GM12864 (cell line): ENCODE measurements at regions not wholly inside any gene's neighbourhood (a gene's known extent, or its start where the extent isn't known, plus 50 kb on each side); places are given as distances from the start of the nearest gene placed in this dataset.

Experiments used
- DNase-seq: peaks from one replicate; pipeline ENCODE4 v3.0.0-alpha.2; 2011; ENCODE audit warnings: low read depth
- H3K4me3 ChIP-seq: 2 replicates; pipeline ENCODE4 v1.5.1; 2011; ENCODE audit warnings: mild to moderate bottlenecking, low read depth, low read length, control low read depth
- TF ChIP-seq, protein P1 (sequence below): IDR thresholded peaks from 2 replicates; pipeline ENCODE4 v1.5.1; 2011; ENCODE audit warnings: low read depth, mild to moderate bottlenecking, moderate library complexity, low read length, control low read depth, inconsistent platforms; ENCODE audit errors: missing control alignments

DNA sequence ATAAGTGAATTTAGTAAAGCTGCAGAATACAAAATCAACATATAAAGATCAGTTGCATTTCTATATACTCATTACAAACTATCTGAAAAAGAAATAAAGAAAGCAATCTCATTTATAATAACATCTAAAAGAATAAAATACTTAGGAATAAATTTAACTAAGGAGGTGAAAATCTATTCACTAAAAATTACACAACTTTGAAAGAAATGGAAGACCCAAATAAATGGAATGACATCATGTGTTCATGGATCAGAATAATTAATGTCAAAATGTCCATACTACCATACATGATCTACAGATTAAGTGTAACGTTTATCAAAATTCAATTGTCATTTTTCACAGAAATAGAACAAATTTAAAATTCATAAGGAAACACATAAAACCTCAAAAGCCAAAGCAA lies 194.9 kb downstream of the TINAG start:
- TF ChIP-seq, protein P1, sequence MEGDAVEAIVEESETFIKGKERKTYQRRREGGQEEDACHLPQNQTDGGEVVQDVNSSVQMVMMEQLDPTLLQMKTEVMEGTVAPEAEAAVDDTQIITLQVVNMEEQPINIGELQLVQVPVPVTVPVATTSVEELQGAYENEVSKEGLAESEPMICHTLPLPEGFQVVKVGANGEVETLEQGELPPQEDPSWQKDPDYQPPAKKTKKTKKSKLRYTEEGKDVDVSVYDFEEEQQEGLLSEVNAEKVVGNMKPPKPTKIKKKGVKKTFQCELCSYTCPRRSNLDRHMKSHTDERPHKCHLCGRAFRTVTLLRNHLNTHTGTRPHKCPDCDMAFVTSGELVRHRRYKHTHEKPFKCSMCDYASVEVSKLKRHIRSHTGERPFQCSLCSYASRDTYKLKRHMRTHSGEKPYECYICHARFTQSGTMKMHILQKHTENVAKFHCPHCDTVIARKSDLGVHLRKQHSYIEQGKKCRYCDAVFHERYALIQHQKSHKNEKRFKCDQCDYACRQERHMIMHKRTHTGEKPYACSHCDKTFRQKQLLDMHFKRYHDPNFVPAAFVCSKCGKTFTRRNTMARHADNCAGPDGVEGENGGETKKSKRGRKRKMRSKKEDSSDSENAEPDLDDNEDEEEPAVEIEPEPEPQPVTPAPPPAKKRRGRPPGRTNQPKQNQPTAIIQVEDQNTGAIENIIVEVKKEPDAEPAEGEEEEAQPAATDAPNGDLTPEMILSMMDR, result no peak
- H3K4me3 ChIP-seq, result no peak overlapping the region
- DNase-seq, result no peak

DNA sequence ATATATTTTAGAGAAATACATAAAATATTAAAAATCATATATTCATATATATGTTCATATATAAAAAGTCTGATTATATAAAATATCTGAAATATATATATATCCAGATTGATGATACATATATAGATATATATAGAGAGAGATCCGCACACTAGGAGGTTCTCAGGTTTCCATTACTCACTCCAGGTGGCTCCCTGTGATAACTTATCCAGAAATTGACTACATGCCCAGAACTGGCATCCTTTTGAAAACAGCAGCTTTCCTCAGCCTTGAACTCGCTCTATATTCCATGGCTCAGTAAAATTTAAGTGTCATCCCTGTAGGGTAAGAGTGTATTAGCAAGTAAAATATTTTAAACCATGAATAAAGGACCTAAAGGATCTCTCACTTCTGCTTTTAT lies 206.8 kb downstream of the TINAG start:
- no peak for DNase-seq
- TF ChIP-seq, protein P1, result no peak
- H3K4me3 ChIP-seq, result no peak overlapping the region

DNA sequence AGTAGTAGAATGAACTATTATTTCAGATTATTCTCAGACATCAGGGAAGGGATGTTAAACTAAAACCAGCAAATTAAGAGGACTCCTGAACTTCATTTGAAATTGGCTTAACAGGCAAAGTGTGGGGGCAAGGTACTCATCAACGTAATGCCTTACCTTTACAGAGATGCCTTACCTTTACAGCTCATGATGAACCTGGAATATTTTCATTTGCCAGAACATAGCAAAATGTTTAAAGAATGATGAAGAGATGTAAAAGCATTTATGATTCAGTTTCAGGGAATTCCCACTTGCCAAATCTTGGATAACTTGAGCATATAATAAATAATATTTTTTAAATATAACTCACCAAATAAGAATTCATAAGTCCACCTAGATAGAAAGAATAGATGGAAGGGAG lies 207.5 kb downstream of the TINAG start:
- TF ChIP-seq, protein P1, result no peak
- no peak overlapping the region for H3K4me3 ChIP-seq
- DNase-seq, result no peak

DNA sequence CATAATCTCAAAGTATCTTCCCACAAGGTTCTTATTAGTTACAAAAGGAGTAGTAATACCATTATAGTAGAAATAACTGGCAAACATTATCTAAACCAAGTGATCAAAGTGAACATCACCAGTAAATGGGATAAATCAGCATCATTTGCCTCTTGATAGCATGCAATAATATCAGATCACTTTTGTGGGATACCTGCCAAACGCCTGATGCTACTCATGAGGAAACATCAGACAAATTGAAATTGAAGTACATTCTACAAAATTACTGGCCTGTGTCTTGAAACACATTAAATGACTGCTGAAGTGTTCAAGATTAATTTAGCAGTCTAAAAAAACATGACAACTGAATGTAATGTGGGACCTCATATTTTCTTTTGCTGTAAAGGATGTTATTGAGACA lies 208.1 kb downstream of the TINAG start:
- no peak for DNase-seq
- TF ChIP-seq, protein P1, result no peak

DNA sequence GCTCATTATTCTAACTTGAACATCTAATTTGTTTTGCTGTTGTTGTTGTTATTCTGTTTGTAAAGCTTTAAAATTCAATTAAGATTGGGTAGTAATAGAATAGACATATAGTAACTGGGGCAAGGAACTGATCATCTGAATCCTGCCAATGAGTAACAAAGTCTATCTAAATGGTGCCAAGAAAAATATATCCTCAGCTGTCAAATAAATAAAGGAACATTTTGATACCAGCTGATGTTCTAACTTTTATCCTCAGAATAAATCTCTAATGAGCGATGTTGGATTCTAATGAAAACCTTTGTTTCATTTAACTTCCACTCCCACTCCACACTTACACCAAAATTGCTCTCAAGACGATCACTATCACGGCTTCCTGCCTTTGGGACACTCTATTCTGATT lies 210.9 kb downstream of the TINAG start:
- TF ChIP-seq, protein P1, result no peak
- H3K4me3 ChIP-seq, result no peak overlapping the region
- DNase-seq, result no peak

More for the DNA sequence above, 208.1 kb downstream of the TINAG start:
- no peak overlapping the region for H3K4me3 ChIP-seq

DNA sequence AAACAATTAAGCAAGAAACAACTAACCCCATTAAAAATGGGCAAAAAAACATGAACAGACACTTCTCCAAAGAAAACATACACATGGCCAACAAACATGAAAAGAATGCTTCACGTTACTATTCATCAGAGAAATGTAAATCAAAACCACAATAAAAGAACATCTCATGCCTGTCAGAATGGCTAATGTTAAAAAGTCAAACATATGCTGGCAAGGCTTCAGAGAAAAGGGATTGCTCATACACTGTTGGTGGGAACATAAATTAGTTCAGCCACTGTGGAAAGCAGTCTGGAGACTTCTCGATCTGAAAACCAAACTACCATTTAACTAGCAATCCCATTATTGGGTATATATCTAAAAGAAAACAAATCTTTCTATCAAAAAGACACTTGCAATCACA lies 217.5 kb downstream of the TINAG start:
- no peak overlapping the region for H3K4me3 ChIP-seq
- no peak for DNase-seq
- TF ChIP-seq, protein P1, result no peak

DNA sequence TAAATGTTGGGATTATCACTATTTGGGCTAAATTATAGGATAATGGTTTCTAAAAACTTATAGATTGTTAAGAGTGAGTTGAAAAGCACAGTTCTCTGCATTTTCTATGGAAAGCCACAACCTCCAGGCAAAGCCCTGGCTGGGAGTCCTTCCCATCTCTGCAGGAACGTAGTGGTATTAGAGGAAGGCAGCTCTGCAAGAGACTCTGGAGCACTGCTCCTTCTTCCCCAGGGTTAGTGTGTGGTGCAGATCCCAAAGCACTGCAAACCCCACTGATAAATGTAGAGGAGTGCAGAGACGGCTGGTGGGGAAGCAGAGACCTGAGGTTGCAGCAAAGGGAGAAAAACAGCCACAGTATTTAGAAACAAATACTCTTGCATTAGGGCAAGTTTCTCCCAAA lies 225.3 kb downstream of the TINAG start:
- DNase-seq, result no peak
- TF ChIP-seq, protein P1, result no peak
- no peak overlapping the region for H3K4me3 ChIP-seq
